H9 (cell line): ENCODE measurements at regions not wholly inside any gene's neighbourhood (a gene's known extent, or its start where the extent isn't known, plus 50 kb on each side); places are given as distances from the start of the nearest gene placed in this dataset.

Source experiments
- DNase-seq: peaks from one replicate; pipeline ENCODE4 v3.0.0-alpha.2; 2017
- H2AFZ ChIP-seq: one replicate; pipeline ENCODE4 v1.6.1; 2013; ENCODE audit warnings: mild to moderate bottlenecking, low read length, control low read depth, moderate library complexity
- H2AK5ac ChIP-seq: 2 replicates; pipeline ENCODE4 v1.6.1; 2013; ENCODE audit warnings: low read length, control low read depth, mixed read lengths; ENCODE audit not compliant: insufficient read length
- H2BK120ac ChIP-seq: one replicate; pipeline ENCODE4 v1.6.1; 2013; ENCODE audit warnings: low read depth, mild to moderate bottlenecking, low read length, control low read depth, inconsistent platforms; ENCODE audit not compliant: poor library complexity, severe bottlenecking
- H2BK12ac ChIP-seq: 2 replicates; pipeline ENCODE4 v1.6.1; 2013; ENCODE audit warnings: low read length, control low read depth, mixed read lengths, low read depth; ENCODE audit not compliant: insufficient read length
- H2BK15ac ChIP-seq: 2 replicates; pipeline ENCODE4 v1.6.1; 2013; ENCODE audit warnings: low read depth, low read length, control low read depth
- H2BK20ac ChIP-seq: one replicate; pipeline ENCODE4 v1.6.1; 2013; ENCODE audit warnings: low read depth, mild to moderate bottlenecking, low read length, control low read depth, inconsistent platforms; ENCODE audit not compliant: poor library complexity, severe bottlenecking
- H2BK5ac ChIP-seq: 2 replicates; pipeline ENCODE4 v1.6.1; 2013; ENCODE audit warnings: low read length, control low read depth, mixed read lengths; ENCODE audit not compliant: insufficient read length
- H3K14ac ChIP-seq: 2 replicates; pipeline ENCODE4 v1.6.1; 2013; ENCODE audit warnings: low read length, control low read depth; ENCODE audit not compliant: insufficient read depth
- H3K18ac ChIP-seq: 2 replicates; pipeline ENCODE4 v1.6.1; 2013; ENCODE audit warnings: low read depth, mild to moderate bottlenecking, mixed read lengths, low read length, control low read depth; ENCODE audit not compliant: insufficient read length
- H3K23ac ChIP-seq: 2 replicates; pipeline ENCODE4 v1.6.1; 2013; ENCODE audit warnings: low read length, control low read depth, mixed read lengths, low read depth; ENCODE audit not compliant: insufficient read length
- H3K23me2 ChIP-seq: 2 replicates; pipeline ENCODE4 v1.6.1; 2013; ENCODE audit warnings: low read depth, mild to moderate bottlenecking, mixed read lengths, low read length, control low read depth; ENCODE audit not compliant: insufficient read length, poor library complexity, severe bottlenecking
- H3K27ac ChIP-seq: 2 replicates; pipeline ENCODE4 v1.5.1; 2013; ENCODE audit warnings: low read length, control low read depth, mixed read lengths, low read depth; ENCODE audit not compliant: insufficient read length
- H3K27me3 ChIP-seq: 2 replicates; pipeline ENCODE4 v1.6.1; 2013; ENCODE audit warnings: low read length, control low read depth, inconsistent platforms; ENCODE audit not compliant: insufficient read depth
- H3K4ac ChIP-seq: 2 replicates; pipeline ENCODE4 v1.6.1; 2013; ENCODE audit warnings: low read depth, mild to moderate bottlenecking, control low read depth, inconsistent platforms, low read length, moderate library complexity
- H3K4me1 ChIP-seq: 2 replicates; pipeline ENCODE4 v1.6.1; 2013; ENCODE audit warnings: low read length, control low read depth, inconsistent platforms; ENCODE audit not compliant: insufficient read depth
- H3K4me2 ChIP-seq: 2 replicates; pipeline ENCODE4 v1.6.1; 2013; ENCODE audit warnings: low read length, control low read depth, mixed read lengths; ENCODE audit not compliant: insufficient read length, insufficient read depth
- H3K56ac ChIP-seq: 2 replicates; pipeline ENCODE4 v1.6.1; 2013; ENCODE audit warnings: low read depth, mild to moderate bottlenecking, mixed read lengths, low read length, control low read depth; ENCODE audit not compliant: insufficient read length
- H3K79me1 ChIP-seq: 2 replicates; pipeline ENCODE4 v1.6.1; 2013; ENCODE audit warnings: low read depth, mild to moderate bottlenecking, moderate library complexity, low read length, control low read depth, inconsistent platforms; ENCODE audit not compliant: insufficient read depth, poor library complexity, severe bottlenecking
- H3K79me2 ChIP-seq: 2 replicates; pipeline ENCODE4 v1.6.1; 2013; ENCODE audit warnings: low read length, control low read depth, inconsistent platforms; ENCODE audit not compliant: insufficient read depth
- H3K9ac ChIP-seq: 2 replicates; pipeline ENCODE4 v1.6.1; 2013; ENCODE audit warnings: low read length, control low read depth, mixed read lengths; ENCODE audit not compliant: insufficient read length; ENCODE audit errors: extremely low read depth
- H3K9me3 ChIP-seq: one replicate; pipeline ENCODE4 v1.6.1; 2013; ENCODE audit warnings: low read depth, low read length, inconsistent platforms; ENCODE audit not compliant: control insufficient read depth
- H3T11ph ChIP-seq: one replicate; pipeline ENCODE4 v1.6.1; 2013; ENCODE audit warnings: mild to moderate bottlenecking, low read length, control low read depth, inconsistent platforms
- H4K20me1 ChIP-seq: one replicate; pipeline ENCODE4 v1.6.1; 2013; ENCODE audit not compliant: control insufficient read depth, insufficient read length, insufficient read depth
- H4K5ac ChIP-seq: 2 replicates; pipeline ENCODE4 v1.6.1; 2013; ENCODE audit warnings: low read depth, mild to moderate bottlenecking, mixed read lengths, low read length, control low read depth; ENCODE audit not compliant: insufficient read length
- H4K8ac ChIP-seq: replicated peaks from 2 replicates; pipeline ENCODE4 v1.6.1; 2013; ENCODE audit warnings: low read length, control low read depth, mixed read lengths, low read depth; ENCODE audit not compliant: insufficient read length
- H4K91ac ChIP-seq: 2 replicates; pipeline ENCODE4 v1.6.1; 2013; ENCODE audit warnings: low read depth, mild to moderate bottlenecking, moderate library complexity, mixed read lengths, low read length, control low read depth; ENCODE audit not compliant: insufficient read length
- H3K27ac Mint-ChIP-seq, 3 experiments: 2 replicates in 2 of 3; 3 replicates in 1 of 3; pipeline ENCODE4 v1.8.0; 2020 to 2021; ENCODE audit warnings: mixed read lengths in 3 of 3, mild to moderate bottlenecking in 1 of 3, moderate library complexity in 1 of 3
- H3K27me3 Mint-ChIP-seq: 2 replicates; pipeline ENCODE4 v1.8.0; 2021; ENCODE audit warnings: low read depth, mild to moderate bottlenecking, moderate library complexity, mixed read lengths
- H3K36me3 Mint-ChIP-seq, 3 experiments: 2 replicates in 2 of 3; 3 replicates in 1 of 3; pipeline ENCODE4 v1.8.0; 2020 to 2021; ENCODE audit warnings: low read depth in 3 of 3, mixed read lengths in 3 of 3; ENCODE audit not compliant: insufficient read depth in 1 of 3
- H3K4me1 Mint-ChIP-seq, 2 experiments: 2 replicates each; pipeline ENCODE4 v1.8.0; 2020; ENCODE audit warnings: mixed read lengths in 2 of 2
- H3K4me3 Mint-ChIP-seq, 2 experiments: 2 replicates in 1 of 2; 3 replicates in 1 of 2; pipeline ENCODE4 v1.8.0; 2020 to 2021; ENCODE audit warnings: mild to moderate bottlenecking in 2 of 2, mixed read lengths in 2 of 2, moderate library complexity in 1 of 2
- H3K9me3 Mint-ChIP-seq, 2 experiments: 2 replicates in 1 of 2; 3 replicates in 1 of 2; pipeline ENCODE4 v1.8.0; 2020; ENCODE audit warnings: mild to moderate bottlenecking in 2 of 2, mixed read lengths in 2 of 2, moderate library complexity in 1 of 2
- WGBS: extraction: QIAGEN DNeasy Blood & Tissue Kit; methylation state at CpG from one replicate; pipeline ENCODE4 v1.1.7; 2013; ENCODE audit warnings: missing lambda C conversion rate, low lambda C conversion rate, mixed read lengths; ENCODE audit not compliant: insufficient read length; ENCODE audit errors: extremely low coverage; 5-methylcytosine and 5-hydroxymethylcytosine counted together
- TF ChIP-seq, protein P1 (sequence below): fragments of 200-600 bp; sonication (generic); conservative IDR thresholded peaks from 3 replicates; pipeline ENCODE4 v1.8.0; 2021; ENCODE audit warnings: antibody characterized with exemption, mild to moderate bottlenecking

GRCh38 chr3:124491875-124492274 lies 238.4 kb upstream of the UMPS start:
- Histone ChIP-seq H3K23me2 (no peaks in the 10 kb centered on the region), H2BK5ac (no peak overlapping the region), H4K91ac (no peak overlapping the region), H3K23ac (no peak overlapping the region), H3K4ac (no peak overlapping the region), H3K4me2 (no peak overlapping the region), H2BK20ac (no peak overlapping the region), H3K27ac (no peak overlapping the region), H3K56ac (no peak overlapping the region), H3K9ac (no peak overlapping the region), H3K14ac (no peak overlapping the region), H4K5ac (no peak overlapping the region), H2BK15ac (no peak overlapping the region), H3K9me3 (no peaks in the 10 kb centered on the region), H3K27me3 (no peaks in the 10 kb centered on the region), H3T11ph (no peak overlapping the region), H2AK5ac (no peak overlapping the region), H2BK120ac (no peak overlapping the region), H3K4me1 (no peaks in the 10 kb centered on the region; the same call in 1 of the 2 replicates), H2BK12ac (no peak overlapping the region), H4K8ac (no peak overlapping the region), H4K20me1 (no peaks in the 10 kb centered on the region), H3K18ac (no peak overlapping the region), H3K79me1 (no peaks in the 10 kb centered on the region), H3K79me2 (no peaks in the 10 kb centered on the region), H2AFZ (no peak overlapping the region)
- Mint-ChIP-seq H3K4me3 (no peak overlapping the region), H3K27me3 (no peaks in the 10 kb centered on the region), H3K9me3 (no peaks in the 10 kb centered on the region), H3K27ac (no peak overlapping the region), H3K36me3 (no peaks in the 10 kb centered on the region; a peak in 2 of 7 replicates), H3K4me1 (peaks cover 11 to 27% of the 10 kb centered on the region in 2 experiments)
- no CpG with 5 or more reads among the region's 3 CpGs for WGBS
- TF ChIP-seq, protein P1, sequence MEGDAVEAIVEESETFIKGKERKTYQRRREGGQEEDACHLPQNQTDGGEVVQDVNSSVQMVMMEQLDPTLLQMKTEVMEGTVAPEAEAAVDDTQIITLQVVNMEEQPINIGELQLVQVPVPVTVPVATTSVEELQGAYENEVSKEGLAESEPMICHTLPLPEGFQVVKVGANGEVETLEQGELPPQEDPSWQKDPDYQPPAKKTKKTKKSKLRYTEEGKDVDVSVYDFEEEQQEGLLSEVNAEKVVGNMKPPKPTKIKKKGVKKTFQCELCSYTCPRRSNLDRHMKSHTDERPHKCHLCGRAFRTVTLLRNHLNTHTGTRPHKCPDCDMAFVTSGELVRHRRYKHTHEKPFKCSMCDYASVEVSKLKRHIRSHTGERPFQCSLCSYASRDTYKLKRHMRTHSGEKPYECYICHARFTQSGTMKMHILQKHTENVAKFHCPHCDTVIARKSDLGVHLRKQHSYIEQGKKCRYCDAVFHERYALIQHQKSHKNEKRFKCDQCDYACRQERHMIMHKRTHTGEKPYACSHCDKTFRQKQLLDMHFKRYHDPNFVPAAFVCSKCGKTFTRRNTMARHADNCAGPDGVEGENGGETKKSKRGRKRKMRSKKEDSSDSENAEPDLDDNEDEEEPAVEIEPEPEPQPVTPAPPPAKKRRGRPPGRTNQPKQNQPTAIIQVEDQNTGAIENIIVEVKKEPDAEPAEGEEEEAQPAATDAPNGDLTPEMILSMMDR: no peak
- DNase-seq: no peak
